MCF 10A (cell line): ENCODE measurements at regions not wholly inside any gene's neighbourhood (a gene's known extent, or its start where the extent isn't known, plus 50 kb on each side); places are given as distances from the start of the nearest gene placed in this dataset.

Experiments
- BruUV-seq: library from RNA; stranded (reverse); fragments of 400-500 nt; replicated peaks from 2 replicates; lab custom pipeline; 2021; lab: Mats Ljungman, UMichigan
- CTCF ChIA-PET: fragments of 300-600 bp; sonication (Branson Sonifier 250); formaldehyde crosslinking; extraction: SDS; loops from one replicate; lab custom pipeline; 2021; ENCODE audit warnings: antibody characterized with exemption, inconsistent platforms; lab: Yijun Ruan, JAX
- POLR2A ChIA-PET: fragments of 300-600, 350-650 bp; sonication (Branson Sonifier 250); formaldehyde crosslinking; extraction: SDS; loops from one replicate; lab custom pipeline; 2020; ENCODE audit warnings: antibody characterized with exemption, inconsistent platforms; lab: Yijun Ruan, JAX
- DNase-seq: peaks from one replicate; pipeline ENCODE4 v3.0.0-alpha.2; 2018; ENCODE audit not compliant: unreplicated experiment
- H3K27ac Mint-ChIP-seq: one replicate; pipeline ENCODE4 v1.8.0; 2022; ENCODE audit warnings: mild to moderate bottlenecking, low read depth, mixed read lengths; ENCODE audit not compliant: unreplicated experiment
- H3K27me3 Mint-ChIP-seq: one replicate; pipeline ENCODE4 v1.8.0; 2022; ENCODE audit warnings: mixed read lengths; ENCODE audit not compliant: insufficient read depth, unreplicated experiment
- H3K36me3 Mint-ChIP-seq: one replicate; pipeline ENCODE4 v1.8.0; 2022; ENCODE audit warnings: mild to moderate bottlenecking, moderate library complexity, mixed read lengths; ENCODE audit not compliant: insufficient read depth, unreplicated experiment
- H3K4me1 Mint-ChIP-seq: one replicate; pipeline ENCODE4 v1.8.0; 2022; ENCODE audit warnings: mixed read lengths; ENCODE audit not compliant: insufficient read depth, unreplicated experiment
- H3K4me3 Mint-ChIP-seq: one replicate; pipeline ENCODE4 v1.8.0; 2022; ENCODE audit warnings: mild to moderate bottlenecking, moderate library complexity, mixed read lengths; ENCODE audit not compliant: unreplicated experiment
- H3K9me3 Mint-ChIP-seq: one replicate; pipeline ENCODE4 v1.8.0; 2022; ENCODE audit warnings: mixed read lengths; ENCODE audit not compliant: unreplicated experiment
- CTCF ChIP-seq: fragments of 200-600 bp; IDR thresholded peaks from one replicate; pipeline ENCODE4 v1.8.0; 2022; ENCODE audit warnings: antibody characterized with exemption, mild to moderate bottlenecking; ENCODE audit not compliant: unreplicated experiment
- intact Hi-C: fragments of 100-400 bp; cut with micrococcal nuclease; formaldehyde crosslinking; loops from 2 replicates; pipeline ENCODE4 v1.14.1; 2022

DNA sequence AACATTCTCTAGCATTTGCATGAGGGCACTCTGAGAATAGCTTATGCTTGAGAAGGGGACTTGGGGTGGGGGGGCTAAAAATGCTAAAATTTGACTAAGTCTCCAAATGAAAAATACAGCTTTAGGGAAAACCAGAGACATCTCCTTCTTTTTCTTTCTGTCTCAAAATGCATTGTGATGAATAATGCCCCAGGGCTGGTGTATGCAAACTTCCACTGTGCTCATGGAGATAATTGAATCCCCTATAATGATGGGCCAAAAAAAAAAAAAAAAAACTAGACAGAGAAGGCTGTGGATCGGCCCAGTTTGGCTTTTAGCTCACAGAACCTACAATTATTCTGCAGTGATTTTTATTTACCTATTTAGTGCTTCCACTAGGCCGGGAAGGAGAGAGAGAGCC is 147.9 kb upstream of the RORA start:
- DNase-seq, result no peak
- ChIA-PET POLR2A (no interaction called here), CTCF (interaction anchor here (0.8 kb wide), 1 partner anchor 9 kb away, joined by 4 read pairs; no protein-coding TSS in a partner anchor)
- no peak for TF ChIP-seq CTCF
- no TSS peak for BruUV-seq
- no peak overlapping the region for H3K4me3 Mint-ChIP-seq
- no peaks in the 10 kb centered on the region for H3K4me1 Mint-ChIP-seq
- peaks cover 7% of the 10 kb centered on the region for H3K36me3 Mint-ChIP-seq
- intact Hi-C loops, result no loop called here
- H3K27me3 Mint-ChIP-seq, result peaks cover 11% of the 10 kb centered on the region
- peaks cover 8% of the 10 kb centered on the region for H3K9me3 Mint-ChIP-seq
- no peak overlapping the region for H3K27ac Mint-ChIP-seq

DNA sequence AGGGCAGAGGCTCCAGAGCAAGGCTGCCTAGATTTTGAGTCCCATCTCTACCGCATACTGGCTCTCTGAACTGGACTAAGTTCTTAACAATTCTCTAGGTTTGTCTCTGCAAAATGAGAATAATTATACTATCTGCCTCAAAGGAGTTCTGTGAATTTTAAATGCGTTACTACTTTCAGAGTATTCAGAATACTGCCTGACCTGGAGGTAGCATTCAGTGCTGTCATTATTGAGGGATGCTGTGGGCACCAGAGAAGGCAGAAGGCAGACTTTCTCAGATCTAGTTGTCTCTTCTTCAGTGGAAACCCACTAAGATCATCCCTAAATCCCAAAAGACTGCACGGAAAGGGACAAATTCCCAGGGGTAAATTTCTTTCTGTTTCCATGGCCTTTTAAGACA is 147.4 kb upstream of the RORA start:
- ChIA-PET CTCF (interaction anchor here (0.6 kb wide), 1 partner anchor 159 kb away, joined by 3 read pairs; no protein-coding TSS in a partner anchor), POLR2A (no interaction called here)
- no peak for TF ChIP-seq CTCF
- H3K4me3 Mint-ChIP-seq, result no peak overlapping the region
- no peaks in the 10 kb centered on the region for H3K4me1 Mint-ChIP-seq
- H3K9me3 Mint-ChIP-seq, result peaks cover 8% of the 10 kb centered on the region
- peaks cover 11% of the 10 kb centered on the region for H3K27me3 Mint-ChIP-seq
- no TSS peak for BruUV-seq
- H3K36me3 Mint-ChIP-seq, result peaks cover 7% of the 10 kb centered on the region
- intact Hi-C loops, result no loop called here
- DNase-seq, result no peak
- no peak overlapping the region for H3K27ac Mint-ChIP-seq

DNA sequence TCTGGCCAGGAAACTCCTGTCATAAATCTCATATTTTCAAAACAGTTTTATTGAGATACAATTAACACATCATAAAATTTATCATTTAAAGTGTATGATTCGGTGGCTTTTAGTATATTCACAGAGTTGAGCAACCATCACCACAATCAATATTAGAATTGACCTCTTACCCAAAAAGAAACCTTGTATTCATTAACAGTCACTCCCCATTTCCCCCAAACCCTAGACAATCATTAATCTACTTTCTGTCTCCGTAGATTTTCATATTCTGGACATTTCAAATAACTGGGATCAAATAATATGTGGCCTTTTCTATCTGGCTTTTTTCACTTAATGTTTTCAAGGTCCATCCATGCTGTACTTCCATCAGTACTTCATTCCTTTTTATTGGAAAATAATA is 145.7 kb upstream of the RORA start:
- no peaks in the 10 kb centered on the region for H3K4me1 Mint-ChIP-seq
- no peak for TF ChIP-seq CTCF
- H3K36me3 Mint-ChIP-seq, result peaks cover 7% of the 10 kb centered on the region
- peaks cover 15% of the 10 kb centered on the region for H3K9me3 Mint-ChIP-seq
- intact Hi-C loops, result no loop called here
- H3K27me3 Mint-ChIP-seq, result peaks cover 11% of the 10 kb centered on the region
- BruUV-seq, result no TSS peak
- CTCF ChIA-PET, result no interaction called here
- no peak overlapping the region for H3K4me3 Mint-ChIP-seq
- H3K27ac Mint-ChIP-seq, result no peak overlapping the region
- POLR2A ChIA-PET, result interaction anchor here (1.3 kb wide), 1 partner anchor 47 kb away, joined by 3 read pairs; no protein-coding TSS in a partner anchor
- no peak for DNase-seq

DNA sequence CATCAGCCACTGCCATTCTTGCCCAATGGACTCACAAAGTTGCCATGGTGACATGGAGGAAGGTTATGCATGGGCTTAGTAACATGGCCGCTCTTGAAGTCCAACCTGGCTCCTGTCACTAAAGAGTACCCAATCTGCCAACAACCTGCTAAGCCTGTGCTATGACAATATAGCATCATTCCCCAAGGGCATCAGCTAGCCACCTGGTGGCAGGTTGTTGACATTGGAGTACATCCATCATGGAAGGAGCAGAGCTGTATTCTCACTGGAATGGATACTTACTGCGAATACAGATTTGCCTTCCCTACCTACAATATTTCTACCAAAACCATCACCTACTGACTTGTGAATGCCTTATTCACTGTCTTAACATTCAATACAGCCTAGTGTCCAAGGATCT is 138.9 kb upstream of the RORA start:
- DNase-seq, result no peak
- no TSS peak for BruUV-seq
- no peak for TF ChIP-seq CTCF
- CTCF ChIA-PET, result interaction anchor here (0.9 to 1.2 kb wide), 3 partner anchors 9 to 466 kb away, joined by 3 to 4 read pairs (median 4); no protein-coding TSS in a partner anchor
- Mint-ChIP-seq H3K36me3 (no peaks in the 10 kb centered on the region), H3K4me1 (no peaks in the 10 kb centered on the region), H3K9me3 (peaks cover 21% of the 10 kb centered on the region), H3K27me3 (peaks cover 4% of the 10 kb centered on the region), H3K27ac (no peak overlapping the region), H3K4me3 (no peak overlapping the region)
- POLR2A ChIA-PET, result no interaction called here
- intact Hi-C loops, result no loop called here
